CD14-positive monocyte (primary cell): ENCODE measurements at regions not wholly inside any gene's neighbourhood (a gene's known extent, or its start where the extent isn't known, plus 50 kb on each side); places are given as distances from the start of the nearest gene placed in this dataset.

Experiments
- DNase-seq, 3 donors: peaks; one replicate each; pipeline ENCODE4 v3.0.0-alpha.2; 2011 to 2022
- H2AFZ ChIP-seq: 2 replicates; pipeline ENCODE4 v1.6.0; 2012; ENCODE audit warnings: mild to moderate bottlenecking, low read depth, low read length, inconsistent platforms; ENCODE audit not compliant: insufficient read depth, poor library complexity, severe bottlenecking
- H3K27ac ChIP-seq, 2 donors: 1 replicate in 1 of 2; 2 replicates in 1 of 2; pipeline ENCODE4 v1.5.1; 2012 to 2013; ENCODE audit warnings: low read length in 2 of 2, control low read depth in 1 of 2, inconsistent platforms in 1 of 2, low read depth in 1 of 2, mild to moderate bottlenecking in 1 of 2
- H3K27me3 ChIP-seq, 2 donors: one replicate each; pipeline versions ENCODE4 v1.6.0 to v1.6.1; 2011 to 2013; ENCODE audit warnings: low read length in 2 of 2; ENCODE audit not compliant: control insufficient read depth in 2 of 2, insufficient read depth in 2 of 2
- H3K36me3 ChIP-seq, 2 donors: replicated peaks in 1 of 2; 1 replicate in 1 of 2; 2 replicates in 1 of 2; pipeline versions ENCODE4 v1.5.1 to v1.6.1; 2012 to 2013; ENCODE audit warnings: low read length in 2 of 2, control low read depth in 1 of 2, inconsistent platforms in 1 of 2, mild to moderate bottlenecking in 1 of 2; ENCODE audit not compliant: insufficient read depth in 2 of 2, control insufficient read depth in 1 of 2
- H3K4me1 ChIP-seq, 2 donors: 1 replicate in 1 of 2; 2 replicates in 1 of 2; pipeline versions ENCODE4 v1.5.1 to v1.6.1; 2012 to 2013; ENCODE audit warnings: low read length in 2 of 2, control low read depth in 1 of 2, inconsistent platforms in 1 of 2, mild to moderate bottlenecking in 1 of 2, moderate library complexity in 1 of 2; ENCODE audit not compliant: insufficient read depth in 2 of 2, control insufficient read depth in 1 of 2
- H3K4me2 ChIP-seq: replicated peaks from 2 replicates; pipeline ENCODE3; 2012; ENCODE audit warnings: low read length, moderate library complexity, mild to moderate bottlenecking; ENCODE audit not compliant: poor library complexity, severe bottlenecking; ENCODE audit errors: extremely low read depth
- H3K4me3 ChIP-seq, 3 experiments: fragments of 200-600 bp in 1 of 3; sonication (generic) in 1 of 3; replicated peaks in 1 of 3; 1 replicate in 2 of 3; 2 replicates in 1 of 3; pipeline ENCODE4 v1.5.1; 2011 to 2013; ENCODE audit warnings: low read length in 3 of 3, mild to moderate bottlenecking in 3 of 3, control low read depth in 2 of 3, low read depth in 2 of 3, inconsistent platforms in 1 of 3, moderate library complexity in 1 of 3
- H3K79me2 ChIP-seq: 2 replicates; pipeline ENCODE4 v1.6.0; 2012; ENCODE audit warnings: mild to moderate bottlenecking, control low read depth, inconsistent platforms, low read length, moderate library complexity; ENCODE audit not compliant: insufficient read depth
- H3K9ac ChIP-seq: 2 replicates; pipeline ENCODE4 v1.6.0; 2017; ENCODE audit warnings: low read length, mild to moderate bottlenecking; ENCODE audit not compliant: insufficient read depth, poor library complexity, severe bottlenecking
- H3K9me3 ChIP-seq, 2 donors: replicated peaks in 1 of 2; 1 replicate in 1 of 2; 2 replicates in 1 of 2; pipeline versions ENCODE4 v1.5.1 to v1.6.1; 2012 to 2013; ENCODE audit warnings: low read length in 2 of 2, control low read depth in 1 of 2; ENCODE audit not compliant: control insufficient read depth in 1 of 2, insufficient read depth in 1 of 2
- H4K20me1 ChIP-seq: 2 replicates; pipeline ENCODE4 v1.6.0; 2012; ENCODE audit warnings: mild to moderate bottlenecking, low read length, control low read depth, moderate library complexity; ENCODE audit not compliant: insufficient read depth
- H3K27ac Mint-ChIP-seq, 7 donors: one replicate each; pipeline ENCODE4 v1.8.0; 2020; ENCODE audit warnings: mild to moderate bottlenecking in 7 of 7, mixed read lengths in 7 of 7, moderate library complexity in 6 of 7, inconsistent platforms in 2 of 7
- H3K27me3 Mint-ChIP-seq, 3 donors: one replicate each; pipeline ENCODE4 v1.8.0; 2021 to 2022; ENCODE audit warnings: low read depth in 3 of 3, mild to moderate bottlenecking in 3 of 3, mixed read lengths in 3 of 3, moderate library complexity in 3 of 3, inconsistent platforms in 1 of 3
- H3K36me3 Mint-ChIP-seq, 2 donors: one replicate each; pipeline ENCODE4 v1.8.0; 2020; ENCODE audit warnings: mixed read lengths in 2 of 2, inconsistent platforms in 1 of 2, mild to moderate bottlenecking in 1 of 2
- H3K4me1 Mint-ChIP-seq: one replicate; pipeline ENCODE4 v1.8.0; 2020; ENCODE audit warnings: mild to moderate bottlenecking, mixed read lengths
- H3K4me3 Mint-ChIP-seq, 2 donors: one replicate each; pipeline ENCODE4 v1.8.0; 2020; ENCODE audit warnings: mild to moderate bottlenecking in 2 of 2, mixed read lengths in 2 of 2, moderate library complexity in 1 of 2
- H3K9me3 Mint-ChIP-seq, 7 donors: one replicate each; pipeline ENCODE4 v1.8.0; 2020 to 2022; ENCODE audit warnings: mixed read lengths in 7 of 7, mild to moderate bottlenecking in 6 of 7, moderate library complexity in 6 of 7, inconsistent platforms in 2 of 7
- WGBS: methylation state at CpG from one replicate; pipeline ENCODE4 v1.1.5; 2013; ENCODE audit warnings: missing lambda C conversion rate; ENCODE audit not compliant: insufficient coverage; 5-methylcytosine and 5-hydroxymethylcytosine counted together
- intact Hi-C, 2 donors: fragments of 100-400 bp; cut with micrococcal nuclease; formaldehyde crosslinking; loops; one replicate each; pipeline versions ENCODE4 v1.15.0 to v1.15.1; 2023
- TF ChIP-seq, protein P1 (sequence below): fragments of 200-600 bp; IDR thresholded peaks from one replicate; pipeline ENCODE4 v1.8.0; 2022; ENCODE audit warnings: antibody characterized with exemption, mild to moderate bottlenecking

DNA sequence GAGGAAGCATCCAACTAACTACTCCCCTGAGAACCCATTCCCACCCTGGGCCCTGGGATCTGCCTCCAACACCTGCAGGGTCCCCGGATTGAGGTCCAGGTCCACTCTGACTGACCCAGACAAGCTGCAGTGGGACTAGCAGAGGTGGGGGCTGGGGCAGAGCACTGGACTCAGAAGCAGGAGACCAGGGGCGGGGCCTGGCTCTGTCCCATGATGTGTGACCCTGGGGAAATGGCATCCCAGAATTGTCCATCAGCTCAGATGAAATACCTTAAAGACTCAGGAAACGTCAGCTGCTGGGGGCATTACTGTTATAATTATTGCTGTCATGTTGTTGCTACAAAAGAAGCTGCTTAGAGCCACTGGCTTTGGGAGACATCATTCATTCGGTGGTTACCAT, 202.4 kb downstream of the C9orf50 start:
- Histone ChIP-seq H3K79me2 (no peaks in the 10 kb centered on the region), H3K4me1 (peaks cover 52% of the 10 kb centered on the region in 2 donors), H3K27ac (no peak overlapping the region), H3K27me3 (no peaks in the 10 kb centered on the region), H3K9me3 (no peaks in the 10 kb centered on the region), H3K4me3 (no peak overlapping the region), H3K4me2 (no peak overlapping the region), H3K9ac (no peak overlapping the region), H2AFZ (no peak overlapping the region), H4K20me1 (no peaks in the 10 kb centered on the region), H3K36me3 (no peaks in the 10 kb centered on the region)
- Mint-ChIP-seq H3K4me1 (peaks cover 40% of the 10 kb centered on the region), H3K36me3 (peaks cover 0 to 2% of the 10 kb centered on the region in 2 donors), H3K4me3 (no peak overlapping the region), H3K27ac (no peak overlapping the region), H3K9me3 (no peaks in the 10 kb centered on the region), H3K27me3 (peaks cover 0 to 9% (median 1%) of the 10 kb centered on the region in 3 donors)
- intact Hi-C loops, result no loop called here
- WGBS, result 97% methylated on average over 4 of the region's 4 CpGs
- no peak for DNase-seq
- TF ChIP-seq, protein P1, sequence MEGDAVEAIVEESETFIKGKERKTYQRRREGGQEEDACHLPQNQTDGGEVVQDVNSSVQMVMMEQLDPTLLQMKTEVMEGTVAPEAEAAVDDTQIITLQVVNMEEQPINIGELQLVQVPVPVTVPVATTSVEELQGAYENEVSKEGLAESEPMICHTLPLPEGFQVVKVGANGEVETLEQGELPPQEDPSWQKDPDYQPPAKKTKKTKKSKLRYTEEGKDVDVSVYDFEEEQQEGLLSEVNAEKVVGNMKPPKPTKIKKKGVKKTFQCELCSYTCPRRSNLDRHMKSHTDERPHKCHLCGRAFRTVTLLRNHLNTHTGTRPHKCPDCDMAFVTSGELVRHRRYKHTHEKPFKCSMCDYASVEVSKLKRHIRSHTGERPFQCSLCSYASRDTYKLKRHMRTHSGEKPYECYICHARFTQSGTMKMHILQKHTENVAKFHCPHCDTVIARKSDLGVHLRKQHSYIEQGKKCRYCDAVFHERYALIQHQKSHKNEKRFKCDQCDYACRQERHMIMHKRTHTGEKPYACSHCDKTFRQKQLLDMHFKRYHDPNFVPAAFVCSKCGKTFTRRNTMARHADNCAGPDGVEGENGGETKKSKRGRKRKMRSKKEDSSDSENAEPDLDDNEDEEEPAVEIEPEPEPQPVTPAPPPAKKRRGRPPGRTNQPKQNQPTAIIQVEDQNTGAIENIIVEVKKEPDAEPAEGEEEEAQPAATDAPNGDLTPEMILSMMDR, result no peak

DNA sequence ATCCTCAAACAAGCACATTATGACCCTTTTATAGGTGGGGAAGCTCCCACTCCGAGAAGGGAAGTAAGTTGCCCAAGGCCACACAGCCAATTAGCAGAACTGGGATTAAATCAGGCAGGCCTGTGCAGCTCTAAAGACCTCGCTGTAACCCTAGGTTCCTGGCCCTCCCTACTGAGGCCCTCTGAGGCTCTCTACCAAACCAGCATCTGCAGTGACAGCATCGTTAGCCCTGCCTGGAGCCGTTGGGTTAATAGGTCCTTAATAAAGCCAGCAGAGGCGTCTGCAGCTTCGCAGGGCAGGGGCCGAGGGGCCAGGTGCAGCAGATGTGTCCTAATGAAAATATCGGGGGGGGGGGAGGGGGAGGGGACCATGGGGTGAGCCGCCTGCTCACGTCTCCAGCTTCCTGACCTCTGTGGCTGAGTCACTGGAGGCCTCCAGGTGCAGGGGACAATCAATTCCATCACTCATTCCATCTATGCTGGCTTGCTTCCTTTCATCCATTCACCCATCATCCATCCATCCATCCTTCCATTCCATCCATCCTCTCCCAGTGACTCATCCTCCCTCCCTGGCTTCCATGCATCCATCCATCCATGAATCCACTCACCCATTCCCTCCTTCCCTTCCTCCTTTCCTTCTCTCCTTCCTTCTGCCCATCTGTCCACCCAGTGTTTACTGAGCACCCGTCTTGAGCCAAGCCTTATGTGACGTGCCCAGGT, 203.9 kb downstream of the C9orf50 start:
- Histone ChIP-seq H3K9ac (no peak overlapping the region), H3K36me3 (no peaks in the 10 kb centered on the region), H3K79me2 (no peaks in the 10 kb centered on the region), H3K9me3 (no peaks in the 10 kb centered on the region), H3K4me3 (no peak overlapping the region), H3K27ac (peak overlapping the region; percentile 72), H3K27me3 (no peaks in the 10 kb centered on the region), H4K20me1 (no peaks in the 10 kb centered on the region), H3K4me2 (peak overlapping the region; percentile 33), H3K4me1 (peaks cover 48 to 49% of the 10 kb centered on the region in 2 donors), H2AFZ (no peak overlapping the region)
- TF ChIP-seq, protein P1, result no peak
- peak; percentile 70 to 84 (median 83) for DNase-seq
- Mint-ChIP-seq H3K4me1 (peaks cover 38% of the 10 kb centered on the region), H3K36me3 (peaks cover 0 to 2% of the 10 kb centered on the region in 2 donors), H3K27ac (peak overlapping the region; percentile 90 to 97 (median 94)), H3K9me3 (no peaks in the 10 kb centered on the region), H3K27me3 (peaks cover 0 to 5% (median 0%) of the 10 kb centered on the region in 3 donors), H3K4me3 (peak overlapping the region in 1 of 2 donors; percentile 73)
- WGBS, result 0% methylated on average over 1 of the region's 12 CpGs
- intact Hi-C loops, result no loop called here
